ENCODE measurements at regions not wholly inside any gene's neighbourhood (a gene's known extent, or its start where the extent isn't known, plus 50 kb on each side); places are given as distances from the start of the nearest gene placed in this dataset.

DNA sequence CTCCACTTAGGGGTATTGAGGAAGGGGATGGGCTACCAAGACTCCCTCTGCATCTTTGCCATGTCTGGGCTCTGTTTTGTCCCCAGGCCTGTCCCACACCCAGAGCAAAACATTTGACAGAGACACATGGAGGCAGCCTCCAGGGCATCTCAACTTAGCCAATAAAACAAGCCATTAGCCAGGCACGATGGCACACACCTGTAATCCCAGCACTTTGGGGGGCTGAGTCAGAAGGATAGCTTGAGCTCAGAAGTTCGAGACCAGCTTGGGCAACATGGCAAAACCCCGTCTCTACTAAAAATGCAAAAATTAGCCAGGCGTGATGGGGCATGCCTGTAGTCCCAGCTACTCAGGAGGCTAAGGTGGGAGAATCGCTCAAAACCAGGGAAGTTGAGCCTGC lies 120.3 kb upstream of the IPO9 start:
- no peak for DNase-seq (ENCODE audit: low spot score)

DNA sequence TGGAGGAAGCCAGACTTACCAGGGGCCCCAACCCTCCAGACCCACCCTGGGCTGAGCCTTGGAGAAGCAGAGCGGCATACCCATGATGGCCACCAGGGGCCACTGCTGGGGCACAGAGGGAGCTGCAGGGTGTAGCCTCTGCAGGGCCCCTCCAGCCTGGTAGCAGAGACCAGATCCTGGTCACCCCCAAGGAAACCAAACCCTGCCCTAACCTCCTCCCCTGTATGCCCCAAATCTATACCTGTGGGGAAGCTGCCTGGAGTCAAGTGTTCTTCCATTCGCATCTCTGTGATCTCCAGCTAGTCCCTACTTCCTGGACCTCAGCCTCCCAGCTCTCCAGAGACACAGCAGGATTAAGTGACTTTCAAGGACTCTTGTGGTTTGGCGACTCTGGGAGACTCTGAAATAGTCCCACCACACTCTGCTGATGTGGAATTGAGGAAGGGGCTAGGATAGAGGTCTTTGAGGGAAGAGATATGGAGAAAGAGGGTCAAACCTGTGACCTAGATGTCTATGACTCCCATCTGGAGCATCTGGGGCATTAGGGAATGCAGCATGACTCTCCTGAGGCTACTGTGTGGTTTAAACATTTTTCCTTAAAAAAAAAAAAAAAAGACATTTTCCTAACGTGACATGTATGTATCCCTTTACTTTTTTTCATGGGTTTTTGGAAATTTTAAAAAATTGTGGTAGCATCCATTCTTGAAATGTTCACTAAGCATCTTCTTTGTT lies 119.2 kb upstream of the IPO9 start:
- peak; percentile 64 for DNase-seq (ENCODE audit: low spot score)

DNA sequence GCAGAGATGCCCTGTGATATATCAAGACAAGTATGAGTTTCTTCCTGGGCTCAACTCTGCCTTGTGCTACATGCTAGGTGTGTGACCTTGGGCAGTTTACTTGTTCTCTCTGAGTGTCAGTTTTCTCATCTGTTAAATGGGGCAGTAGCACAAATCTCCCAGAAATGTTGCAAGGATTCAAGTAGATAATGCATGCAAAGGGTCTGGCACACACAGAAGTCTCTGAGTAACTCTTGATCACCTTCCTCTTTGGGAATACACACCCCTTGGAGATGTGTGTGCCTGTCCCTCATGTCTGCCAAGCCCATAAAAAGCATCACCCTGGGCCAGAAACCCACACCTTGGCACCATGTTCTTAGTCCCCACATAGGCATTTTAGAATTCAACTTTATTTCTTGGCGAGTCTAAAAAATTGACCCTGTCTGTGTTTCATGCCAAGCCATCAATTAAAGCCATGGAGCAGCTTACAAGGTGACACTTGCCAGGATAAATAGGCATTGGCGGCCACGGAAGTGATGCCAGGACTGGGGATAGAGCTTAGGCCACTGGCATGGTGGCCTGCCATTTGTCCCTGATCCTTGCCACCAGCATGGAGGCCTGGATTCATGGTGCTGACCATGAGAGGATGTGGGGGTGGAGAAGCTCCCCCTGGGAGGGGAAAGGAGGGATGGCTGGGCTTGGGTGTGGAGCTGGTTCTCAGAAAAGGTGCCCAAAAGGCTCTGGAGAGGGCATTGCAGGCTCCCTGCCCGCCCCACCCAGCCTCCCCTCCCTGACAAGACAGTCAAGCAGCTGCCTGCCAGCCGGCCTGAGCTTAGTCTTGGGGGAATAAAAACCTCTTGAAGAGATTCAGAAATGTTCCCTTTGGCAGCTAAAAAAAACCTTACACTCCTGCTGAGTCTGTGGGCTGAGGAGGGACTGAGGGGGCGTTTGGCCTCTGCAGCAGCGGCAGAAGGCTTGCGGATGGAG lies 118.0 kb upstream of the IPO9 start:
- no peak for DNase-seq (ENCODE audit: low spot score)

DNA sequence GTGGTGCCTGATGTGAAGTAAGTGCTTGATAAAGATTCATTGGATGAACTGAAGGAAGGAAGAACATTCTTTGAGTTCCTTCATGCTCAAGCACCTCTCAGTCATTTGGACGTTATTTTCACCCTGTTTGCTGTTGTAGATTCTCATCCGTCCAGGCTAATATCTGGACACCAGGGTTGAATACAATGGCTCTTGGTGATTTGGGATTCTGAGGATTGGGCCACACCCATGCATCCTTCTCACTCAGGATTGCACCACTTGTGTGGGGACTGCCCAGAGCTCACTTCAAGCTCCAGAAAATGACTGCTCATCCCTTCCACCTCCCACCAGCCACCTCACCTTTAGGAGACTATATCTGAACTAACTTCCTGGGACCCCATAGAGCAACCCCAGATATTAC lies 117.1 kb upstream of the IPO9 start:
- DNase-seq (ENCODE audit: low spot score): no peak

DNA sequence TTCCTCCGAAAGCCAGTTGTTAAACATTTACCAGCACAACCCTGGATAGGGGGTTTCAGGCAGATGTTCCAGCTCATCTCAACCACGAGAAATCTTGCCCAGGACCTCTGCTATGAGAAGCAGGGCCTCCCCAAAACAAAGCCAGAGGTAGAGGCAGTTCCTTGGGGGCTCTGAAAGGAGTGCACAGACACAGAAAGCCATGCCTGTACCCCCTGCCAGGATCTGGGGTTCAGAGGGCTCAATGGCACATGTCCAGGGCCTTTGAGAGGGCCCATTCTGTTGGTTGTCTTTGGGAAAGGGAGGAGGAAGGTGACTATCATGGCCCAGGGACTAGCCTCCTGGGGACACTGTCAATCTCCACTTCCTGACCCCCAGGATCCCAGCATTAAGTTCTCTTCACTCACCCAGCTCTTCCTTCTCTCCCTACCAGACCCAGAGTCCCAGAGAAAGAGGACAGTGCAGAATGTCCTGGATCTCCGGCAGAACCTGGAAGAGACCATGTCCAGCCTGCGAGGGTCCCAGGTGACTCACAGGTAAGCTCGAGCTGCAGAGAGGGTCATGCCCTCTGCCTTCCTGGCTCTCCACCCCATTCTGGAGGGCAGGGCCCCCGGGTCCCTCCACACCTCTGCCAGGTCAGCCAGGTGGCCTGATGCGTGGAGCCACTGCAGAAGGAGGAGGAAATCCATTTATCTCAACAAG lies 116.4 kb upstream of the IPO9 start:
- no peak for DNase-seq (ENCODE audit: low spot score)

DNA sequence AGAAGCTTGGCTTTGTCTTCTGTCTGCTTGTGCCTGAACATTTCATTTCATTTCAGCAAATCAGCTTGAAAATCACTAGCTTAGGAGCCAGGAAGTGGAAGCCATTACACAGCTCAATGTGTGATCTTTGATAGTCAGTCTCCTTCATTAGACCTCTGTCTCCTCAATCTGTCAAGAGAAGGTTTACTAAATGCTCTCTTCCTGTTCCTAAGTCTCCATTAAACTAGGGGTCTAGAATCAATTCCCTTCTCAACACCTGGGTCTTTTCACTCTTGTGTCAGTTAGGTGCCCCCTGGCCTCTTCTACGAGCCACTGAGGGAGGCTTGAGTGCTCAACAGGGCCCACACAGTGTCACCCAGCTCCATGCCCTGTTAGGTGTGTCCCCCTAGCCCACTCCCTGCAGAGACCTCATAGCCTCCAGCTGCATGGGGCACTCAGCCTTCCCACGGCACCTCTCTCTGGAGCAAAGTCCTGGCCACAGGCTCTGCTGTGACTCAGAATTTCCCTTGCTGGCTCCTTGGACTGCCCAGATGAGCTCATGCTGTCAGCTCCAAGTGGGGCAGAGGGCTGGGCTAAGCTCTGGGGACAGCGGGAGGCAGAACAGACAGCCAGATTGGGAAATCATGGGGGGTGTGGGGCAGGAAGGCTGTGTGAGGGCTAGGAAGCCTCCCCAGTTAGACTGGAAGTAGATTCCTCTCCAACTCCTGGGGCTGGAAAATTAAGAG lies 115.7 kb upstream of the IPO9 start:
- DNase-seq (ENCODE audit: low spot score): peak; percentile 100

DNA sequence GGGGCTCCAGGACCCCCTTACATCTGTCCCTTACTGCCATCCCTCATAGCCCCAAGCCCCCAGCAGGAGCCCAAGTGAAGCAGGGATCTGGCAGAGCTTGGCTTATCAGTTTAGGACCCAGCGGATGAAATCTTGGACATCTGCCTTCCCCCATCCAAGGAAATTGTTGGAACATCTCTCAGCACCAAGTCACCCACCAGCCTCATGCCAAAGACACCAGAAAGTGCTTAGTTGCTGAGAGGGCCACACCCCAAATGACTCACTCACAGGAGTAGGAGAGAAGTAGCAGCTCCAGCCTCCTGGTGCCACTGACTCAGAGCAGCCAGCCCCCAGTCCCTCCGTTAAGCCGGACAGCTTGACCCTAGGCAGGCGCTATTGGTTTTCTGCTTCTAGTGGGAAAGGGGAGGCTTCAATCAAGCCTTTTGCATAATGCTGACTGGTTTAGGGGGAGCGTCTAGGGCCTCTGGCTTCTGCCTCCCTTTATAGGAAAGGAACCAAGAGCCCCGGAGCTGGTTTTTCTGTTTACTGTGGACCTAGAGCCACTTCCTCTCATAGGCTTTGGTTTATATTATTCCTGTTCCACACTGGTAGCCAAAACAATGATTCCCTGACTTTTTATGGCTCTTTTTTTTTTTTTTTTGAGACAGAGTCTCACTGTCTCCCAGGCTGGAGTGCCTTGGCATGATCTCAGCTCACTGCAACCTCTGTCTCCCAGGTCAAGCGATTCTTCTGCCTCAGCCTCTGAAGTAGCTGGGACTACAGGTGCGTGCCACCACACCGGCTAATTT lies 114.2 kb upstream of the IPO9 start:
- DNase-seq (ENCODE audit: low spot score): peak; percentile 100

DNA sequence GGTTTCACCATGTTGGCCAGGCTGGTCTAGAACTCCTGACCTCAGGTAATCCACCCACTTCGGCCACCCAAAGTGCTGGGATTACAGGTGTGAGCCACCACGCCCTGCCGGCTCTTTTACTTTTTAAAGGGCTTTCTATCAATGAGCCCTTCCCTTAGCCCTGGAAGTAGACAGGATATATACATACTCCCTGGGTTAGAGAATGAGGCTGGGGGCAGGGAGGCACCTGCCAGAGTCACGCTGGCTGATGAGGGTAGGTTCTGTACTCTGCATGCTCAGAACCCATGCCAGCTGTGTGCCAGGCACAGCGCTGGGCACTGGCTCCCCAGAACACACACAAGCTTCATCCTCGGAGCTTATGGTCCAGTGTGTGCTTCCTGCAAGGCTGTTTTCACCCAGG lies 113.6 kb upstream of the IPO9 start:
- DNase-seq (ENCODE audit: low spot score): no peak

DNA sequence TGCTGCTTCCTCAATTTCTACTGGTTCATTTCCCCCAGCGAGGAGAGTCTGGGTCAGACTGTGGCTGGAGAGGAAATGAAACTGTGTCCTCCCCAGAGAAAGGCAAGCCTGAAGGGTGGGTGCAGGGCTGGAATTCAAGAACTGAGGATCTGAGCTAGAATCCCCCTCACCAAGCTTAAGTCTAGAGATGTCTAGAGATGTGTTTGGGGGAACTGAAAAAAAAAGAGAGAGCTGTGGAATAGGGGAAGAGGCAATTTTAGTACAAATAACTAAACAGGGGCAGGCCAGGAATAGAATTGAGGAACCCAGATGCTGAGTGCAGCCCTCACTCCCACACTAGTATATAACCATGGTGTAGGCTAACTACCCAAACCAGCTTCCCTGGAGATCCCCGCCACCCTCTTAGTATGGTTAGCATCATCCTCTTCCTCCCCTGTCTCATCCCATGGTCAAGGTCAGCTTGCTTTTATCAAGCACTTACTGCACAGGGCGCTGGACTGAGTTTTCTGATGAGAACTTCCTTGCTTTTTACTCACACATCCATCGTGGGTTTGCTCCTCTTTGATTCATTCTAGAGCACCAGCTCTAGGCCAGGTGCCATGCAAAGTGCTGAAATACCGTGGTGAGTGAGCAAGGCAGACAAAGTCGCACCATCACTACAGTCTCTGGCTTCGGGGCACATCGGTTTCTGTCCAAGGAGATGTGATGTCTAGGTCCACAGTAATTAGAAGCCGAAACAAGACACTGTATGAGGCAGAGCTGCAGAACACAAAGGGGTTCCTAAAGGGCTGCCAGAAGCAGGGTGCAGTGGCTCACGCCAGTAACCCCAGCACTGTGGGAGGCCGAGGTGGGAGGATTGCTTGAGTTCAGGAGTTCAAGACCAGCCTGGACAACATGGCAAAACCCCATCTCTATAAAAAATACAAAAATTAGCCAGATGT lies 112.9 kb upstream of the IPO9 start:
- no peak for DNase-seq (ENCODE audit: low spot score)

DNA sequence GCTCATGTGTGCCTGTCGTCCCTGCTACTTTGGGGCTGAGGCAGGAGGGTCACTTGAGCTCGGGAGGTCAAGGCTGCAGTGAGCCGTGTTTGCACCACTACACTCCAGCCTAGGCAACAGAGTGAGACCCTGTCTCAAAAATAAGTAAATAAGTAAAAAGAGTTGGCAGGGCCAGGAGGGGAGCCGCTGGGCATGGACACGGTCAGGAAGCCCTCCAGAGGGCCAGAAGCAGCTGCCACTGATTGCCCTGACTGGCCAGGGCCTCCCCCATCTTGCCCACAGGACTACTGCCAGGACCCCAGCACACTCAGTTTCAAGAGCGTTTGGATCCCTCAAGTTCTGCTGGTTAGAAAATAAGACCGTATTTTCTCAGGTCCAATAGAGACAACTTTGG lies 112.2 kb upstream of the IPO9 start:
- DNase-seq (ENCODE audit: low spot score): no peak

DNA sequence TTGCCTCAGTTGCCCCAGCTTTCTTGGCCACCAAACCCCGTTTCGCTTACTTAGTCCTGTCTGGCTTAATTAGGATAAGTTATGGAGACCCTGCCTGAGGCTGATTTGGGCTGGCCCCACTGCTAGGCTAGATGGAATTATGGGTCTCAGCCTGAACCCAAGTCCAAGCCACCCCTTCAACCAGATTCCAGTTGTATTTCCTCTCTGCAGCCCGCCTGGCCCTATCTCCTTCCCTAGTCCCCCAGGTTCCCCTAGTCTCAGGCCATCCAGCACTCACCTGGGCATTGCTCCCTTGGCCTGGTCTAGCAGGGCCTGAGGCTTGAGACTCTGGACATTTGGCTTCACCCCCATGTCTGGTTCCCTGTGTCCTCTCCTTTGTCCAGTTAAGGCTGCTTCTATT lies 111.7 kb upstream of the IPO9 start:
- no peak for DNase-seq (ENCODE audit: low spot score)

DNA sequence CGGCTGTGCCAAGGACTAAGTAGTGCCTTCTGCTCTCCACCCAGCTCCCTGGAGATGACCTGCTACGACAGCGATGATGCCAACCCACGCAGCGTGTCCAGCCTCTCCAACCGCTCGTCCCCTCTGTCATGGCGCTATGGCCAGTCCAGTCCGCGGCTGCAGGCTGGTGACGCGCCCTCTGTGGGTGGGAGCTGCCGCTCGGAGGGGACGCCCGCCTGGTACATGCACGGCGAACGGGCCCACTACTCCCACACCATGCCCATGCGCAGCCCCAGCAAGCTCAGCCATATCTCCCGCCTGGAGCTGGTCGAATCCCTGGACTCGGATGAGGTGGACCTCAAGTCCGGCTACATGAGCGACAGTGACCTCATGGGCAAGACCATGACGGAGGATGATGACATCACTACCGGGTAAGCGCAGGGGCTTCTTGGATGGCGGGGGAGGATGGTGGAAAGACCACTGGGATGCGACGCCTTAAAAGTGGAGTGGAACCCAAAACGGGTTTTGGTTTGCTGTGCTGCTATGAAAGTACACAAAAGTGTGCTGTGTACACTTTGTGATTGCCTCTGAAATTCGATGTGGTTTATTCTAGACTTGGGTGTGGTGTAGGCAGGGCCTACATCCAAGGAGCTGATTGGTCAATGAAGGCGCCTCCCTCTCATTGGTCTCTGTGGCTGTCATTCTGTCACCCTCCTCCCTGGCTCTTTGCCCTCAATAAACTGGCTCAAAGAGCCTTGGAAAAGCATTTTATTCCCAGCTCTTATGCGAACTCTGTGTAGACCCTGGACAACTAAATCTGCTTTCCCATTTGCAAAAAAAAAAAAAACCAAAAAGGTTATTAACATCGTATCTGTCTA lies 110.4 kb upstream of the IPO9 start:
- DNase-seq (ENCODE audit: low spot score): peak; percentile 51

DNA sequence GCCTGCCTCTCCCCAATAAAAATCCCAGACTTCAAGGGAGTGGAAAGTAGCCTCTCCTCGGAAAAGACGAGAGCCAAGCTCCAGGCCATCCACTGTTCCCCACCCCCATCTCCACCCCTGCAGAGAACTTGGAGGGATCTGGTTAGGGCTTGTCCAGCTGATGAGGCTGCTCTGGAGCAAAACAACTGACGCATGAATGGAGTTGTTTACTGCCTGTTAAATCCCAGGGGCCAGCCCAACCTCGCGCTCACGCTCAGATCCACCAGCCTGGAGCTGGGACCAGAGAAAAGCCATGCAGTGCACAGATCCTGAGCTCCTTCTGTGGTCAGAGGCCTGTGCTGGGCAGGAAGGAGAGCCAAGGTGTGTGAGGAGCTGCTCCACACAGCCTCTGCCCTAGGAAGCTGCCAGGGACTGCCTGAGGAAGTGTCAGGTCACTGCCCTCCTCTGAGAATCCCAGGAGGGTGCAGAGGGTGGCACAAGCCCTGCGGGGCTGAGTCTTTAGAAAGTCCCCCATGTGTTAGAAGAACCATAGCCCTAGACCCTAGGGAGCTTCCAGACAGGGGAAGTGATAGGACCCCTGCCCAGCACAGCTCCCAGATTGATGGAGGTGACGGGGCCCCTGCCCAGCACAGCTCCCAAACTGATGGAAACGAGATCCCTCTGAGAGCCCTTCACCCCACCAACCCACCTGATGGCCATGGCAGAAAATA lies 109.0 kb upstream of the IPO9 start:
- no peak for DNase-seq (ENCODE audit: low spot score)

DNA sequence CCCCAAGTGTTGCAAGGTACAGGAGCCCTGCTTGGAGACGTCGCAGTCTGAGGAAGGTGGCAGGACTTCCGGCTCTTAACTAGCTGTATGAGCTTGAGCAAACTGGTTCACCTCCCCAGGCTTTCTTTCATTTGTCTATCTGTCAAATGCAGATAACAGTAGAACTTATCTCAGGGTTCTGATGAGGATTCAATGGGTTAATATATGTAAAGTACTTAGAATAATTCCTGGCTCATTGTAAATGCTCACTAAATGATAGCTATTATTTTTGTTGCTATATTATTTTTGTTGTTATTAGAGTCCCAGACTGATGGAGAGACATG lies 108.5 kb upstream of the IPO9 start:
- DNase-seq (ENCODE audit: low spot score): no peak

DNA sequence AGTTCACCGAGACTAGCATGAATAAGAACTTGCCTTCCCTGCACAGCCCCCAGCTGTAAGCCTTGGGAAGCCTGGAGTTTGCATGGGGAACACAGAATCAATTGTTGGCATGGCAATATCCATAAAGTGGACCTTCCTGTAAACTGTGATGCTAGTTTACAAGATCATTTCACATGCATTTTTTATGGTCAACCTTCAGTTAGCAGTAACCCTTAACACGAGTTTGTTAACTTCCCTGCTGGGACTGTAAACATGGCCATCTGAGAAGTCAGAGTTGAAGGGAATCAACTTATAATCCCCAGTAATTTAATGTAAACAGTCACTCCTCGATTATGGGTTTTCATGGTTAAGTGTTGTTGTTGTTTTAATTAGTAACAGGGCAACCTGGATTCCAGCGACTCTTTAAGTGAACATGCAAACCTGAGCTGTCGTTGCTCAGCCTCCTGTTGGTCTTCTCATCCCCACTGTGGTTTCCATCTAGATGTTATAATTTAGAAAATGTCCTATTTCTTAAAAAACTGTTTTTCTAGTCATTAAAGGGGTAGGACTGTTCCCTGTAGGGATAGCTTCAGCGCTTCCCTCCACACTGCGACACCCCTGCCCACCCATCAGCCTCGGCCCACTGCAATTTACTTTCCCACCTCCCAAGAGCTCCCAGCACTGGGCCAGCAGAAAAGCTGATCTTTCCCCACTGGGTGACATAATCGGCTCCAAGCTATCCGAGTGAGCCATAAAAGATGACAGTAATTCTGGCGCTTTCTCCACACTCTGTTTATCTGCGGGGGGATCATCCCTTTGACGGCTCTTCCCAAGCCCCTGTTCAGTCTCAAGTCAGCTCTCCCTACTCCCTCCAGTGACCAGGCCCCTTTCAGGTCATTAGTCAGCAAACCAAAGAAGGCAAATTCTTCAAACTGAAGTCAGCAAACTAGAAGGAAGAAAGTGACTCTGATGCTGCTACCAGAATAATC lies 107.6 kb upstream of the IPO9 start:
- peak; percentile 40 for DNase-seq (ENCODE audit: low spot score)

DNA sequence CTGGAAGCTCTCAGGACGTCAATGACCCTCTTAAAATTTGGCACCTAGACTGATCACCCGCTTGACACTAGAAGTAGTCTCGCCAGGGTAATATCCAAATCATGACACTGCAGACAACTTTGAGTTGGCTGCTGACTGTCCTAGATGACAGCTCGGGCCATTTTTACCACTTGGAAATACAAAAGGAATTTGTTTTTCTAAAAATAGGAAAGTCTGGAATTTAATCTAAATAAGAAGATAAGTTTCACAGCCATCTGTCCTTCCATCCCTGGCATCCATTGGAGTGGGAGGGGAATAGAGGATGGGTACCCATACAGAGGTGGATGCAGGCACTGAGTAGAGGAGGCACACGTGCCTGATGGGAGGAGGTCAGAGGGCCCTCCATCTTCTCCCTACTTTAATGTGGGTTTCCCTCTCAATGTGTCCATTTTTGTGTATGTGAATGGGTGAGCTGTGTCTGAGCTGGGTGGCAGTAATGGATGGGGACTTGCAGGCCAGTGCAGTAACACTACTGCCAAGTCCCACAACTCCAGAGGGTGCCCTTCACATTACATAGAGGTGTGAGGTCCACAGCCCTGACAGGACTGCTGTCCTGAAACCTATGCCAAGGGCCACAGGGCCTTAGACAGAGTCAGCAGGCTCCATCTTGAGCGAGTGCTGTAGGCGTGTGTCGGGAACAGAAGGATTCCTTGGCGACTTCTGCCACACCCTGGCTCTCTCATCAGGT lies 104.8 kb upstream of the IPO9 start:
- DNase-seq (ENCODE audit: low spot score): no peak

DNA sequence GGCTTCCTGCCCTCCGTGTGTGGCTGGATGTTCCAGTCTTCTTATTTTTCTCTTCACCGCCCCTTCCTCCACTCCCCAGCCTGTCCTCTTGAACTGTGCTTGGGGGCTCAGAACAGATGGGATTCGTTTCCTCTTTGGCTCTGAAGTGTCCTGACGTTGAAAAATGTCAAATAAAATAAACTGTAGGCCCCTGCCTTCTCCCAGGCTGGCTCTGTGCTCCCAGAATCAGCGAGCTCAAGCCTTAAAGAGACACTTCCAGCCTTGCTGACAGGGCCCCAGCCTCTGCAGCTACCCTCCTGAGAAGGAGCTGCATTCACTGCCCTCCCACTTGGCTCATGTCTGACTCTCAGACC lies 104.2 kb upstream of the IPO9 start:
- no peak for DNase-seq (ENCODE audit: low spot score)
